Activated CD4-positive, alpha-beta T cell treated with anti-CD3 and anti-CD28 coated beads, Interleukin-2, Interleukin-4, amounts not matched to agents 100 ng/mL and 50 ng/mL, durations not matched to agents 16 hours and 8 hours (primary cell): ENCODE measurements at regions not wholly inside any gene's neighbourhood (a gene's known extent, or its start where the extent isn't known, plus 50 kb on each side); places are given as distances from the start of the nearest gene placed in this dataset.
"Not testable (repeated sequence)": the region's sequence is repeated elsewhere in the genome, so short reads cannot be mapped to it uniquely, and the experiment has no call there.

Experiments used
- DNase-seq: peaks from one replicate; pipeline ENCODE4 v3.0.0-alpha.2; 2020; ENCODE audit warnings: low spot score

DNA sequence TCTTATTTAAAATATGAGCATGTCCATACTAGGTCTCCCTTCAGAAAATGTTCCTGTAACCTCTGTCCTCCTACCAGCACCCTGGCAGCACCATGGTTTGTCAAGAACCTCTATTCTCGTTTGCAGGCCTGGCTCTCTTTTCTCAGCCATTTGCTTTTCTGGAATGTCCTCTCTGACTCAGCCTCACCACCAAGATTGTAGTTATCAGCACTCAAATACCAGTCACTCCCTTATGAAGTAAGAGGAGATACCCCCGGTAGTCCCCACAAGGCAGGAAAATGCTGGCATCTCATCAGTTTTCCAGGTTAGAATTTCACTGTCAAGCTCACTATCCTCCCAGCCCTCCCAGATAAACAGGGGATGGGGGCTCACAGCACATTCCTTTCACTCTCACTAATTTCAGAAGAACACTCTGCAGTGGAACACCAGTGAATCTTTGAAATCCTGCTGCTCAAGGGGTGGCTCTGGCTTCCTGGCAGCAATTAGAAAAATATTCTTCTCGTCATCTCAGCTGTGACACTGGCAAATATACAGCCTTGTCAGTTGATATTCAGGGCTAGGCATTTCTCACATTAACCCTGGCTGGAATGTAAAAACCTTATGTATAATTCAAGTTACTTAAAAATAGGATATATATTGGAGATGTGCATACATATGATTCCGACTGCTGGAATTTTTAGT, 129.2 kb downstream of the TBX18 start:
- no peak for DNase-seq

DNA sequence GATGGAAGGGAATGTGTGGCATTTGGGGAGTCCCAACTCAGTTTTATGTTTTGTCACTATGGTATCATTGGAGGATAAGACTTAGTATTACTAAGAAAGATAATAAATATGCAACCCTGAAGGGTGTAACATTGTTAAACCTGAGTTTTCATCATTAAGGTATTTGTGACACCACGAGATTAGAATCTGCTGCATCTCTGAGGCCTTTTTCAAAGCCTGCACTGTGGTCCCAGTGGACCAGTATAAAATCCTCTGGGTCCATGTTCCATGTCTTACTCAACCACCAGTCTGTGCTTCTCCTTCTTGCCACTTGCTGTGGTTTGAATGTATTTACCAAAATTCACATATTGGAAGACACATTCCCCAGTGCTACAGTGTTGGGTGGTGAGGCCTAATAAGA, 130.6 kb downstream of the TBX18 start:
- DNase-seq = no peak

DNA sequence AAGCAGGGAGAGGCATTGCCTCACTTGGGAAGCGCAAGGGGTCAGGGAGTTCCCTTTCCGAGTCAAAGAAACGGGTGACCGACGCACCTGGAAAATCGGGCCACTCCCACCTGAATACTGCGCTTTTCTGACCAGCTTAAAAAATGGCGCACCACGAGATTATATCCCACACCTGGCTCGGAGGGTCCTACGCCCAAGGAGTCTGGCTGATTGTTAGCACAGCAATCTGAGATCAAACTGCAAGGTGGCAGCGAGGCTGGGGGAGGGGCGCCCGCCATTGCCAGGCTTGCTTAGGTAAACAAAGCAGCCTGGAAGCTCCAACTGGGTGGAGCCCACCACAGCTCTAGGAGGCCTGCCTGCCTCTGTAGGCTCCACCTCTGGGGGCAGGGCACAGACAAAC, 137.9 kb downstream of the TBX18 start:
- DNase-seq = not testable (repeated sequence)

DNA sequence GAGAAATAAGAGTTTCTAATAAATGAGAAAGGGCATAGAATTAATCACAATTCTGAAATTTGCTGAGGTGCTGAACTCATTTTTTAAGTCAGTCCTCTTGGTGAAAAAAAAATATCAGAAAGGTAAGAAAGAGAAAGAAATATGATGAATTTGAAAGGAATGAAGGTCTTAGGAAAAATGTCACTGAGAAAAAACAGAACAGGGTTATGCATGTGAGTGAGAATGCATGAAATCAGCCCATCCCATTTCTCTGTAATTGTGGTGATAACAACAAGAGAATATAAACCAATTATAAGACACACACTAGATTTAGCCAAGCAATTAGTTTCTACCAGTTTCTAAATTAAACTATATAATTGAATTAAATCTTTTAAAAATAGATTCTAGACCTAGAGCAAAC, 138.9 kb downstream of the TBX18 start:
- DNase-seq = no peak

DNA sequence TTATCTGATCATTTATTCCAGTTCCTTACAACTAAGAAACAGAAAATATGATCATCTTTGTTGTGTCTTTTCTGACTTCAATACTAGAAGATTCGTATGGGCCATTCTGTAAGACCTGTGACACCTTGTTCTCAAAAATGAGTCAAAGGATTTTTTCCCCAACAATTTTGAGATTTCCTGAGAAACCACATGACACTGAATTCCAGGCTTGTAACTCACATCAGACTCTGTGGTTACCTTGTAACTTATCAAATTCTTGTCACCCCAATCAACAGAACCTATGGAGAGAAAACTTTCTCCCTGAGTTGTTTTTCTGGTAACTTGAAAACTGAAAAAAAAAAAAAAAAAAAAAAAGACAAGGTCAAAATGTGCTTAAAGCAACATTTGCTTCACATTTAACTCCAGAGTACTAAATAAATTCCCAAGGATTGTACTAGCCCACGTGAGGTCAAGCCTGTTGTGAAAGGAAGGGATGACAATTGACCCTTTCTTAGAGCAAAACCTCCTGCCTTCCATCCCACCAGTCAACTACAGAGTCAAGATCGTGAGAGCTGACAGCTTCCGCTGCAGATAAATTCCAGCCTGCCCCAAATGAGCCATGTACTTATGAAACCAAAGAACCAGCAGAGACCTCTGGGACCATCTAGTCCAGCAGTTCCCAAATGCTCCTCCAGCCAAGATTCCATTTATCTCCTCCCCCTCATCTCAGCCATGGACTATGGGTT, 140.3 kb downstream of the TBX18 start:
- no peak for DNase-seq

DNA sequence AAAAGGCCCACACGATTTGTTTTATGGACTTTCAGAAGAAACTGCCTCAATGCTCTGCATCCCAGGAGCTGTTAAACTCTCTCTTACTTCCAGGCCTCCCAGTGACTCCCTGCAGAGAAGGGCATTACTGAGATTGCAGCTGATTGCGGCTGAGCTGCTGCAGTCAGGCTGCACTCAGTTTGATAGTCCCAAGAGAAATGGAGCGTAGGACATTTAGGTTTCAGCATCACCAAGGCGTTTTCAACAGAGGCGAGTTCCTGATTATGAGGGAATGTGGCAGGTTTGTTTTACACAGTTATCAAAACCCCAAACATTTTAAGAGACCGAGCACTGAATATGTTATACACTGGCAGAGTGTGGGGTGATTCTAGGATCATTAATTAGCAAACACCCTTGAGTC, 145.6 kb downstream of the TBX18 start:
- no peak for DNase-seq

DNA sequence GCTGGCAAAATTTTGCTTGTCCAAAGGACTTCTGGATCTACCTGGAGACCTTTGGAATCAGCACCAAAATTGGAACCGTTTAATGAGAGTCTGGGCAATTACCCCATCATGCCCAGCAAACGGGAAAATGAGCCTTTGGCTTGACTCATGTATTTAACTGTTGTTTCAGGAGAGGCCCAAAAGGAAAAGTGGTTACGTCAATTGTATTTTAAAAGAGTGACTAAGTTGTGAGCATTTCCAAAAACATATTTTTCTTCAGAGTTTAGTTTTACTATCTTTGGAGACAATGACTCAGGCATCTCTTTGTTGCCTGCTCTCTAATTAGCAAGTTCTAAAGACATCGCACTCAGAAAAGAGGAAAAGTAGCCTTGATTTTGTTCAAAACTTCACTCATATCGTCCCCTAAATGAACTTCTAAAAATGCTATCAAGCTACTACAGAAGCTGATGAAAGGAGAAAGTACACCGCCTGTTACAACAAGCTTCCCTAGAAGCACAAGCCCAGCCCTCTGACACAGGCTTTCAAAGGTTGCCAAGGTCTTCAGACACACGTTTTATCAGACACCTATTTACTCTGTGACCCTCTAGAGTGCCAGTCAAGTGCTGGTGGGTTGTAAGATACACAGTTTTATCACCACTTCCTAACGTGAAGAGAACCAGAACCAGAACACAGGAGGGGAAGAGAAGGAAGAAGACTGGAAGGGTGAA, 146.2 kb downstream of the TBX18 start:
- no peak for DNase-seq

DNA sequence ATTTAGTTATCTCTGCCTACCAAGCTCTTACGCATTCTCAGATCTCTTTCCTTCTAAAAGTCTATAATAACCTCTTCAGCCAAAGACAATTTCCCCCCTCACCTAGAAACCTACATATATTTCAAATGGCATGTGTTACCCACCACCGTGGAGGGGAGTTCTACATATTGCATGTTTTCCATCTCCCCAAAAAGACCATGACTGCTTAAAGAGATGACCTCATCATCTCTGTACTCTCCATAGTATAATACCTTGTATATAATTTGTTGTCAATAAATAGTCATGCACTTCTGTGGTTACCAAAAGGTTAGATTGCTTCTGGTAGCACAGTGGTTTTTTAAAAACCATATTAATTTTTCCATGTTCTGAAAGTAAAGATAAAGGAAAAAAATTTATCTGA, 148.4 kb downstream of the TBX18 start:
- DNase-seq = no peak

DNA sequence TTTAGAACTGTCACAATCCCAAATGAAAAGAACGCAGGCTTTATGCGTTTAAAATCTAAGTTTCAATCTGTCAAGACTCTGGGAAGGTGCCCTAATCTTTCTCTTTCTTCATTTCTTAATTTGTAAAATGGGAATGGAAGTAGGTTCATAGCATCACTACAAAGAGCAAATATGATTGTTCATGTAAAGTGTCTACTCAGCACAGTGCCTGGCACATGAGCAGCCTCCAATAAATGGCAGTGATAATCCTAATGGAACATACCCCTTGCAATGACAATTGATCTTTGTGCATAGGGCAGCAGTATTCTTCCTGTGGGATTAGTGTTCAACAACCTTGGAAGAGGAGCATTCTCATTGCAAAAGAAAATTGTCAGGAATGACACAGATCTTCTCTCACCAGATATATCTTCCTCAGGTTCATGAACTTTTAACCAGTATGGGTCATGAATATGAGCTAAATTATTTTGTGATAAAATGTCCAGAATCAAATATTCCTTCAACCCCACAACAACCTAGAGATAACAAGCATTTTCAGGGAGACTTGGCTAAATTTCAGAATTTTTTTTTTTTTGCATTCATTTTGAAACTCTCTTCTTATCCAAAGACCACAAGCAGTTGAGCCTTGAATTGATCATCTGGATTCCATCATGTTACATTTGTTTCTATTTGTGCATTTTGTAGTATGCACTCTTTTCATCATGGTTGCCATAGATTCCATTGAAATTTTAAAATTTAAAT, 149.1 kb downstream of the TBX18 start:
- DNase-seq = no peak

DNA sequence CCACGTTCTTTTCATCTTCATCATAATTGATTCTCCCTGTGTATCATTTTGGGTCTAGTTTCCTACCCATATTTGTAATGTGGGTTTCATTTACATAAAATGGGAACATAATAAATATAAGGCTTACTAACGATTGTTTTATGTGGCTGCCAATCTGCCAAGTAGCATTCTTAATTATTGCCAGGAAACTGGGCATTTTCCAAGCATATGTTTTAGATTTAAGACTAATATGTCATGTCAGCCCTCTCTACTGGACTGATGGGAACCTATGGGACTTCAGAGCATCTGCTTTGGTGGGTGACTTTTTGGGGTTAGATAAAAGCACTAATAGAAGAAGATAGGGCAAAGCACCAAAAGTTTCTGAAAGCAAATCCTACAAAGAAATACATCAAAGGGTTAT, 157.5 kb downstream of the TBX18 start:
- DNase-seq = no peak

DNA sequence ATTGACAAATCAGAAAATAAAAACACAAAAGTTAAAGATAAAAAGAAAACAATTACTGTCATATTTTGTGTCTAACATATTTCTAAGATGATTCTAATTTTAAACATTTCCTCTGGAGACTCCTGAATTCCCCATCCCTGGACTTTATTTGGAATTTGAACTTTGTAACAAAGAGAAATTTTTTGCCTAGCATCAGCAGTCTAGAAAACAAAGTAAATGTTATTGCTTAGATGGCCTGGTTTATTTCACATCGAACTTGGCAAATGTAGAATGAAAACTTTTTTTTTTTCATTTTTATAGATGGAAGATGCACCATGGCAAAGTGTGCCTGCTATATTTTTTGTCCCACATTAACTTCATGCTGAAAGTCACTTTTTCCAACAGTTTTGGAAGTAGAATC, 159.1 kb downstream of the TBX18 start:
- DNase-seq = no peak

DNA sequence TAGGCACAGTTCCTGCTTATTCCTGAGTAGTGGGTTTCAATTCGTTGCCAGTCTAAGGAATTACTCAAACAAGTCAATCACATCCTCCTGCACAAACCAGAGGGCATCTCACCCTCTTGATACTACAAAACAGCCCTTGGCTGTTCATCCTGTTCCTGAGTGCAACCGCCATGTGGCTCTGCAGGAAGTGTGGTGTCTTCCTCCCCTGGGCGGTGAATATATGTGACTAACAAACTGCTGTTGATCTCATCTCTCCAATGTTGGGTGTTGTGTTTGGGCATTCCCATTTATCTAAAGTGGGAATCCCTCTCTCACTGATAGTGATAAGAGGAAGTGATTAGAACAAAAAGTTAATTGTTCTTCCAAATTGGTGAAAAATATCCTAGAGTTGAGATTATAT, 163.0 kb downstream of the TBX18 start:
- DNase-seq = no peak

DNA sequence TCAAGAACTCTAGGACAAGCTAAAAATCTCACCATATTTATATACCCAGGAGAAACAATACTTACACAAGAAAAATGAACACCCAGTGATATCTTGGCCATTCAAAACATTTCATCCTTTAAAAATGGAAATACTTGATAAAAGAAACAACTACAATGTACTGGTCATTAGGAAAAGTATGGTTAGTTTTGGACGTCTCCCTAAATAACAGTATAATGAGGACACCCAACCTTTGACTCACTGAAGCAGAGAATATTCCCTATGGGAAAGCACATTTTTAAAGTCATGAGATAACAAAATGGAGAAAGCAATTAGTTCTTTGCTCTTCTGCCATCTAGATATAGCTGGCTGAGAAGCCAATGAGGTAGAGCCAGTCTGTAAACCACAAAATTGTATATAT, 164.4 kb downstream of the TBX18 start:
- no peak for DNase-seq

DNA sequence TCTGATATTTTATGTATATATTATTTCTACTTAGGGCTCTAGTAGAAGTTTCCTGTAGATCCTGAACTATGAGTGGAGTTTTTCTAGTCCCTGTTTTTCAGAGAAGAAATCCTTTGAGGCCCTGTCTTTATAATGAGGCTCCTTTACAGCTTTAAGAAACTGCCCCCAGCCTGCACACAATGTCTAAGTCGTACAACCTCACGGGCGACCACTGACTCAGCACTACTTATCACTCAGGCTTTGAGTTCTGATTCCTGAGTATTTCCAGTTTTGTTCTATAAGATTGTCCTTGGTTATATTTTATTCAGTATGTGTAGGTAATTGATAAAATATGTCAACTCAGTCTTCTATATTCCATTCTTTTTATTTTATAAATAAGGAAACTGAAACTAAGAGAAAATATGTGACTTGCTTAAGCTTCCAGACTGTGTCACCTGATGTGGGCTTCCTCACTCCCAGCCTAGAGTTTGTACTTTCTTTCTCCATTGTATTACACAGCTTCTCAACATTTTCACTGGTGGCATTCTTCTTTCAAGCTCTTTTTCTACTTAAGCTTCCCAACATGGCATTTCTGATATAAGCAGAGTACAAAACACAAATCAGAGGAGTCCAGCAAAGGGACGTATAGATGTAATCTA, 167.0 kb downstream of the TBX18 start:
- DNase-seq = no peak

DNA sequence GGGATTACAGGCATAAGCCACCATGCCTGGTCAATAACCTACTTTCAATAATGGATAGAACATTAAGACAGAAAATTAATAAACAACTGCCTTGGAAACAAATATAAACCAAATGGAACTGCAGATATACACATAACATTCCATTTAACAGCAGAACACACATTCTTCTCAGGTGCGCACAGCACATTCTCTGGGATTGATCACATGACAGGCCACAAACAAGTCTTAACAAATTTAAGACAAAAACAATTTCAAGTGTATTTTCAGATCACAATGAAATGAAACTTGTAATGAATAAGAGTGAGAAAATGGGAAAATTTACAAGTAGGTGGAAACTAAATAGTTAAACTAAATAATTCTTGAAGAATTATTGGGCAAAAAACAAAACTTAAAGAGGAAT, 167.9 kb downstream of the TBX18 start:
- DNase-seq = no peak

DNA sequence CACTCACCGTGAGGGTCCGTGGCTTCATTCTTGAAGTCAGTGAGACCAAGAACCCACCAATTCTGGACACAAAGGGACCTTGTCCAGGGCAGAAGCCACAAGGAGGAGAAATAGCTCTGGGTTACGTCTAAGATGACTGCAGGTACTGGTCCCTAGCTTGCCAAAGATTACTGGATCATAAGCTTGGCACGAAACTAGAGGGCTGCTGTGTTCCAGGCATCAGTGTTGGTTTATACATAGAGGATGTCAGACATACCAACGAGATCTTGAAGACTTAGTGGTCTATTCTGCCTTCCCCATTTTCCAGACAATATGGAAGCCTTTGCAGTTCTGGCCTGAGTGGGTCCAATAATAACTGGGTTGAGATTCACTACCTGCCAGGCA, 175.7 kb downstream of the TBX18 start:
- DNase-seq = no peak

DNA sequence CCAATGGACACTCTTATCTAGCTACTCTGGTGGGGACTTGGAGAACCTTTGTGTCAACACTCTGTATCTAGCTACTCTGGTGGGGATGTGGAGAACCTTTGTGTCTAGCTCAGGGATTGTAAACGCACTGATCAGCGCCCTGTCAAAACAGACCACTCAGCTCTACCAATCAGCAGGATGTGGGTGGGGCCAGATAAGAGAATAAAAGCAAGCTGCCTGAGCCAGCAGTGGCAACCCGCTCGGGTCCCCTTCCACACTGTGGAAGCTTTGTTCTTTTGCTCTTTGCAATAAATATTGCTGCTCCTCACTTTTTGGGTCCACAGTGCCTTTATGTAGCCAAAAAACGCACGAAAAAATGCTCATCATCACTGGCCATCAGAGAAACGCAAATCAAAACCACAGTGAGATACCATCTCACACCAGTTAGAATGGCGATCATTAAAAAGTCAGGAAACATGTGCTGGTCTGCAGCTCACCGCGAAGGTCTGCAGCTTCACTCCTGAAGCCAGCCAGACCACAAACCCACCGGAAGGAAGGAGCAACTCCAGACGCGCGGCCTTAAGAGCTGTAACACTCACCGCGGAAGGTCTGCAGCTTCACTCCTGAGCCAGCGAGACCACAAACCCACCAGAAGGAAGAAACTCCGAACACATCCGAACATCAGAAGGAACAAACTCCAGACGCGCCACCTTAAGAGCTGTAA, 176.3 kb downstream of the TBX18 start:
- DNase-seq = not testable (repeated sequence)

DNA sequence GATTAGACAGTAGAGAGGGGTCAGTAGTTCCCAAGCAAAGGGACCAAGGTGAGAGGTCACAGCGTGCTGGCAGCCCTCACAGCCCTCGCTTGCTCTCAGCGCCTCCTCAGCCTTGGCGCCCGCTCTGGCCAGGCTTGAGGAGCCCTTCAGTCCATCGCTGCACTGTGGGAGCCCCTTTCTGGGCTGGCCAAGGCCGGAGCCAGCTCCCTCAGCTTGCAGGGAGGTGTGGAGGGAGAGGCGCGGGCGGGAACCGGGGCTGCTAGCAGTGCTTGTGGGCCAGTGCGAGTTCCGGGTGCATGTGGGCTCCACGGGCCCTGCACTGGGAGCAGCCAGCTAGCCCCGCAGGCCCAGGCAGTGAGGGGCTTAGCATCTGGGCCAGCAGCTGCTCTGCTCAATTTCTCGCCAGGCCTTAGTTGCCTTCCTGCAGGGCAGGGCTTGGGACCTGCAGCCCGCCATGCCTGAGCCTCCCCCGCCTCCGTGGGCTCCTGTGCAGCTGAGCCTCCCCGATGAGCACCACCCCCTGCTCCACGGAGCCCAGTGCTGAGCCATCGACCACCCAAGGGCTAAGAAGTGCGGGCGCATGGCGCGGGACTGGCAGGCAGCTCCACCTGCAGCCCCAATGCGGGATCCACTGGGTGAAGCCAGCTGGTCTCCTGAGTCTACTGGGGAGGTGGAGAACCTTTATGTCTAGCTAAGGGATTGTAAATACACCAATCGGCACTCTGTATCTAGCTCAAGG, 177.0 kb downstream of the TBX18 start:
- not testable (repeated sequence) for DNase-seq

DNA sequence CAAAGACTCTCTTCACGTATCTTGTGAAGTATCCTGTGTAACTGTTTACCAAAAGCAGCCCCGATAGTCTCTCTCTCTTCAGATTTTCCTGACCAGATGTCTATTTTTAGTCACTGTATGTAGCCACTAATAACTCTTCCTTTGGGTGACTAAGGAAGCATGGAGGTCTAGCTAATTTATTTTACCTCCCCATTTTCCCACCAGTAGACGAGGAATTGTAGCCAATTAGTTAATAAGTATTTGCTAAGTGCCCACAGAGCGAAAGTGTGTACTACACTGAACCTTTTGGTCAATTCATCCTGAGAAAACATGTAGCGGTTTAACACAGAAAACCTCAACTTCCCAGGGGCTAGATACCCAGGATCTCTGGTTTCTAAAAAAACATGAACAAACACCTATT, 180.6 kb downstream of the TBX18 start:
- DNase-seq = no peak

DNA sequence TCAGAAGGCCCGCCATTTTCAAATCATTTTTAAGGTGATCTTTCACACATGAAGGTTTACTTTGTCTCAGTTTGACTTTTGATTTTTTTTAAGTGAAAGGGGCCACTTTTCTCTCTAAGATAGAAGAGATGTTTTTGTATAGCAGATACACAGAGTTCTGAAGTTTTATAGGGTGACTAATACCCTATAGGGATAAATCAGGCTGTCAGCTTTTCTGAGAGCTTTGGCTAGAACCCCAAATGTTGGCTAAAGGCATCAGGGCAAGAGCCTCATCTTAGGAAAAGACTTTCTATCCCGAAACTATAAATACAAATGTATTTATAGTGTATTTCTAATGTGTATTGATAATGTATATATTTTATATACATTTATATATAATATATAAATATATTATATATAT, 181.4 kb downstream of the TBX18 start:
- no peak for DNase-seq
